HG03025 (cell line): ENCODE measurements at regions not wholly inside any gene's neighbourhood (a gene's known extent, or its start where the extent isn't known, plus 50 kb on each side); places are given as distances from the start of the nearest gene placed in this dataset.

Experiments used
- ATAC-seq: cut with Tn5 transposase; IDR thresholded peaks from one replicate; pipeline ENCODE4 v1.9.1; 2021; ENCODE audit warnings: mild to moderate bottlenecking, moderate library complexity; ENCODE audit not compliant: unreplicated experiment, low FRiP score

DNA sequence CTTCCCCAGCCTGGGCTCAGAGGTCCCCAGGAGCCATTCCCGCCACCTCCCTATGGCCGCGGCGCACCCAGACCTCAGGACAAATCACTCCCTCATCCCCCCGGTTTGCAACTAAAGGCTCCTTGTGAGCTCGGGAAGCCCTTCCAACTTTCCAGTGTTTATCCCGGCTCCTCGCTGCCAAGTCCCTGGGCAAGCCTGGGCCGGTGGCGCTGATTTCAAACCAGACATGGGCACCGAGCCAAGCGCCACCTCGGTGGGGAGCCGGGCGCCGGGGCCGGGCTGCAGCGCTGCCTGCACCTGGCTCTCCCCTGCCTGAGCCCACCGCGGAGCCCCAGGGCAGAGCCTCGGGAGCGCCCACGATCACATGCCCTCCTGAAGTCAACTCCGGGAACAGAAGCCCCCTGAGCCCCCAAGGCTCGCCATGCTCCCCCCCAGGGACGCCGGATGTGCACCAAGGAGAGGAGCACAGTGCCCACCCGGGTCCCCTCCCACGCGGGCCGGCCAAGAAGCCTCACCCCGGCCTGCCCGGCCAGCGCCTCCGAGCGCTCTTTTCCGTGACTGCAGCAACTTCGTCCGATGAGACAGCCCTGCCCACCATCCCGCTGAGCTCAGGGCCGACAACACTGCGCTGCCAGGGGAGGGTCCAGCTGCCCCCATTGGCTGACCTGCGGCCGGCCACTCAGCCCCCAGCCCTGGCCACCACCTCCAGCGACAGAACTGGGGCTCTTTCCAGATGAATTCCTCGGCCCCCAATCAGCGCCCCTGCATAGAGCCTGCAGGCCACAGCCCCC lies 50.0 kb downstream of the NCOR2 start:
- no peak for ATAC-seq

DNA sequence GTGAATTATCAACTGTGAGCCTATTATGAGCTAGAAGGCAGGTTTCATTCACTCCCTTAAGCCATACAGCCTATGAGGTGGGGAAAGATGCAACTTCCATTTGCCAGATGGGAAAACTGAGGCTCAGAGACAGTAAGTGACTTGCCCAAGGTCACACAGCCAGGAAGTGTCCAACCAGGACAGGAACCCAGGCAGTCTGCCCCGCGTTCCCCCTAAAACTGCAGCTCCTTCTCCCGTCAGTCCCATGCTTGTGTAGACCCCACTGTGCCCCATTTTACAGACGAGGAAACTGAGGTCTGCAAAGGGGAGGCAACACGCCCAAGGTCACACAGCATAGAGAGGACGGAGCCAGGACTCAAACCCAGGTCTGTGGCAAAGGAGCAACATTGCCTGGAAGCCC lies 50.6 kb downstream of the NCOR2 start:
- ATAC-seq: no peak

DNA sequence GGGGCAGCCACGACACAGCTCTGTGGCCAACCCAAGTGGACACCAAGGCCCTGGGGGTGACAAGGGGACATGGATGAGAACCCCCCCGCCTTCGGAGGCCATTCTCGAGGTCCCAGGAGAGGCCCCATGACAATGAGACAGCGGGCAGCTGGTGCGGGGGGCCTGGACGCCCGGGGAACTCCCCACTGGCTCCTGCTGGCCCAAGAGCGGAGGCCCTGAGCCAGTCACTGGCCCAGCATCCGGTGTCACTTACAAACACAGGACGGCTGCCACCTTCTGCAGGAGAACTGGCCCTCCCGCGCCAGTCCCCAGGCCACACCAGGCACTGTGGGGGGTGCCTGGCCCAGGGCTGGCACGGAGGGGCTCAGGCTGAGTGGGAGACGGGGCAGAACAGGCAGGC lies 51.4 kb downstream of the NCOR2 start:
- no peak for ATAC-seq

- ATAC-seq: no peak
These were observed 52.1 kb downstream of the NCOR2 start for GRCh38 chr12:124514996-124515932.

- no peak for ATAC-seq
These were observed 53.0 kb downstream of the NCOR2 start for GRCh38 chr12:124514145-124514995.

DNA sequence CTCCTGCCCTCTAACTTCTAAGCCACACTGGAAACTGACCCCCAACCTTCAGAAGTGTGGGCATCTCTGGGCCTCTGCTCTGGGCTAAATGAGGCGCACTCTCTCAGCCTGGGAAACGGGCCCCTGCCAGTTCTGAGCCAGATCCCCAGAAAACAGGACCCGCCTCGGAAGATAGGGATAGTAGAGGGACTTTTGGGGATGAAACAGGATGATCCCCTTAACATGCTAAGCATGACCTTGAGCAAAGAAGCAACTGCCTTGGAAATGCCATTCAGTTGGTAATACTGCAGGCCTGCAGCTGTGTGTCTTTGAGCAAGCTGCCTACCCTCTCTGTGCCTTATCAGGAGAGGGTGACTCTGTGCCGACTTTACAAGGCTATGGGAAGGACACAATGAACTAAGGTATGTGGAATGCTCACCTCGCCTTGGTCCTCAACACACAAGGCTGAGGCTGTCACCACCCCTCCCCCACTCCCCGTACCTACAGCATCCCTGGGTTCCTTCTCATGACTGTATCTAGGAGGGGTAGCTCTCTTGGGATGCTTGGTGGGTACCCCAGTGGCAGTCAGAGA lies 54.0 kb downstream of the NCOR2 start:
- ATAC-seq: no peak

DNA sequence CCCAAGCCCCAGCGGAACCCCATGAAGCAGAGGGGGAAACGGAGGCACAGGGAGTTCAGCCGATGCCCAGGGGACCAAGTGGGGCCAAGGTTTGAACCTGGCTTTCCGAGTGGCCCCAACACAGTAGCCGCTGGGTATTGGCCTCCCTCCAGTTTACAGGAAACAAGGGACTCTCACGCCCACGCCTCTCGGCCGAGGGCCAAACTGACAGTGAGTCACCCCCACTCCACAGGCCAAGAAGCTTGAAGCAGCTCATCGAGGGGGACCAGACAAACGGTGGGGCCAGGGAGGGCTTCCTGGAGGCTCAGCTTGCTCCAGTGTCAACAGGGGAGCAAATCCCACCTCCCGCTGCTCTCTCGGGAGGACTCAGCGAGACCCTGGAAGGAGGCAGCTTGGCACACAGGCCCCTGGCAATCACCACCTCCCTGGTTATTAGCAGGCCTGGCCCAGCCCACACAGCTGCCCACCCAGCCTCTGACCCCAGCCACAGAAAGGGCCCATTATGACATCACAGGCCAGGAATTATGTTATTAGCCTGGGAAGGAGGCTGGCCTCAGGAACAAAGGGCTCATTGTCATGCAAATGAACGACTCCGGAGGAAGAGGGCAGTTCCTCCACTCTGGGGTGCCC lies 54.6 kb downstream of the NCOR2 start:
- no peak for ATAC-seq

GRCh38 chr12:124511259-124511985 lies 56.0 kb downstream of the NCOR2 start:
- no peak for ATAC-seq

DNA sequence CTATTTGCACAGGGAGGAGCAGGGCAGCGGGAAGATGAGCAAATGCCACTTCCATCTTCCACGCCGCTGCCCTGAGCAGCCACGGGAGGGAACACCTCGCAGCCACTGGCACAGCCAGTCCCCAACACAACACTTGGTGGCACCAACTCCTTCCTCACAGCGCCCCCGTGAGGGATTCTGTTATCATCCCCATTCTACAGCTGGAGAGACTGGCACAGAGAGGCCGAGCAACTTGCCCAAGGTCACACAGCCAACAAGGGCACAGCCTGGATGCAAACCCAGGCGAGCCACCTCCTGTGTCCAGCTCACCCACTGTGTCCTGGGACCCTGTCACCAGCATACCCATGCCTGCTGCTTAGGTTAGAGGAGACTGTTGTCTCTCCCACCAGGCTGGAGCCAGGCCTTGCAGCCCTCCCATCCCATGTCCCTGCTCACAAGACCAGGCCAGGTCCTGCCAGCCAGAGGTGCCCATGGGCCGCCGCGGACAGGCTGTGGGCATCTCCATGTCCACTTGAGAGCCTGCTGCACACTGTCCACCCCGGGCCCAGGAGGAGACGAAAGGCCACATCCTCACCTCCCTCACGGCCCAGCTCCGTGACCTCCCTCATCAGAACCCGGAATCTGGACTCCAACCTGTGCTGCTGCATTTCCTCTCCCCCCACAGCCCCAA lies 57.0 kb downstream of the NCOR2 start:
- no peak for ATAC-seq

DNA sequence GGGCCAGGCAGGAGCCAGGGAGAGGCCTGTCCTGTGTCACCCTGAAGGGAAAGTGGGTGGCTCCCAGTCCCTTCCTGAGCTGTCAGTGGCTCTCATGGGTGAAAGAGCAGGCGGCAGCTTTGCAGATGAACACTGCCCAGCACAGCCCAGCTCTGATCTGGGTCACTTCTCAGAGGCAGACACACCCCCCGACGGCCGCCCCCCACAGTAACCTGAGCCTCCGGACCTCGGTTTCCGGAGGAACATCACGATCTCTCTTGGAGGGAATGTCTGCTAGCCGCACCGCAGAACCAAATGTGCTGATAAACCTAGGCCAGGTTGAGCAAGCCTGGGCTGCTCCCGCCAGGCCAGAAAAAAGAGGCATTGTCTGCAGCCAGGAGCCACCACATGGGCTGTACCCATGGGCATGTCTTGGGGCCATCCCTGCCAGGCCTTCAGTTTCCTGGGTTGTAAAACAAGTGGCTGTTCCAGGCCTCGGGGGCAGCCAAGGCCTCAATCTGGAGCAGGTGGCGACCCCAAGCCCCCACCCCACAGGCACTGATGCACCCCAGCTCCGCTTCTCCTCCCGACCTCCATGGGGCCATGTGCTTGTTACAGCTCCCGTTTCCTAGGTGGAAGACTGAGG lies 57.6 kb downstream of the NCOR2 start:
- ATAC-seq: no peak

- no peak for ATAC-seq
These were observed 58.1 kb downstream of the NCOR2 start for GRCh38 chr12:124509300-124509675.

DNA sequence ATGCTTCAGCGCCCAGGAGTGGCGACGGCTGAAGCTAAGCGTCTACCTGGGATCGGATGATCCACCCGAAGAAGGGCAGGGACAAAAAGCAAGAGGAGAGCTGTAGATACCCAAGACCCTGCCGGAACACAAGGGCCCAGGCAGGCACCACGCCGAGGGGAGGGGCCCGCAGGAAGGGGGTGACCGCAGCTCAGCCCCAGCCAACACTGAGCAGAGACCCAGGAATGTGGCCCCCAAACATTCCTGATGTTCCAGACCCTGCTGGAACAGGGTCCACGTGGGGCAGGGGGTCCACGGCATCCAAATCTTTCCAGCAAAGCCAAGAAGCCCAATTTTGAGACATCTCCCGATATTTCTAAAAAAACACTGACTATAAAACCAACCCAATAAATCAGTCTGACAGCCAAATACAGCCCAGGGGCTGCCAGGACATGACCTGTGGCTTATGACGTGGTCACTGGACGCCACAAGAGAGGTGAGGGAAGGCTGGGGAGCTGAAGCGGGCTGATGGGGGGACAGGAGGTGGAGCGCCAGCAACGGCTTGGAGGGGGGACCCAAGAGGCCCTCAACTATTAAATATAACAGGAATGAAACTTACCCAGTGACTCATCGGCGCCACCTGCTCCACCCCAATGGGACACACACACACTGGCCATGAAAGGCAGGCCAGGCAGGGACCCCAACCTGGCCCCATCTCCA lies 58.9 kb downstream of the NCOR2 start:
- ATAC-seq: no peak

DNA sequence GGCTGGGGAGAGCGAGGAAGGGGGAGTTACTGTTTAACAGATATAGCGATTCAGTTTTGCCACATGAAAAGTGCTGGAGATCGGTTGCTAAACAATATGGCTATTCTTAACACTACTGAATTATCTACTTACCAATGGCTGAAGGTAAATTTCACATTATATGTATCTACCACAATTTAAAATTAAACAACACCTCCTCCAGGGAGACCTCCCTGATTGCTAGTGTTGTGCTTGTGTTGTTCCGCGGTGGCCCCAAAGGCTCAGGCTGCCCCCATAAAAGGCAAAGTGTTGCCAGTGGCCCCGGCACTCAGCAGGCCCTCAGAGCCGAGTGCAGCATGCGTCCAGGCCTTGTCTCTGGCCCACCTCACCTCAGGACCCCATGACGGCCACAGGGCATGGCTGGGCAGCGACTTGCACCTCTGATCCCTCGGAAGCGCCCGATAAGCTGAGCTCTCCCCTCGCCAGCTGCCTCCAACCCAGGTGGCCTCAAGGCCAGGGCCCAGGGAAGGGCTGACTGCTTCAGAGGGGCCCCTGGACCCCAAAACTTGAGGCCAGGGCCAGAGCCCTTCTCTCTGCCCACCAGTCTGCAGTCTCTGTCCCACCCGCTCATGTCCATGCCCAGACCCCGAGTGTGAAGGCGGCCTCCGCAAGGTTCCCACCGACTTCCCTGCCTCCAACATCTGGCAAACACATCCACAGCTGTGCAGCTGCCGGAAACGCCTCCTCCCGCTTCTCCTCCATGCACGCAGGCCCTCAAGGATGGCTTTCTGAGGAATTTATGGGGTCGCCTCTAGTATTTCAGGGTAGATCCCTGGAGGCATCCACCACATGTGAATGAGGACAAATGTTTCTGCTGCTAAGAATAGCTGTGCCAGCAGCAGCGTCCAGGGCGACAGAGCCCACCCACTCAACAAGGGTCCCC lies 60.0 kb downstream of the NCOR2 start:
- ATAC-seq: no peak

DNA sequence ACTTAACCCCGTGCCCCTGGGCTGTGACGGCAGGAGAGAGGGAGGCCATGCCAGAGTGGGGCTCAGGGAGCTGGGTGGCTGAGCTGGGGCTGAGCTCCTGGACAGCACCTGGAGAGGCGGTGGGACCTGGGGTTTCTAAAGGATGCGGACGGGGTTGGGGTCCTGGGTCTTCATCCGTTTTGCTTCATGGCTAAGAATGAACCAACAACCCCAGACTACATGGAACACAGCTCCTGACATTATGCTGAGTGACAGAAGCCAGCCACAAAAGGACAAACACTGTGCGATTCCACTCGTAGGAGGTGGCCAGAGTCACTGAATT lies 60.6 kb downstream of the NCOR2 start:
- no peak for ATAC-seq

GRCh38 chr12:124506145-124506831 lies 61.1 kb downstream of the NCOR2 start:
- no peak for ATAC-seq
